GM19372 (cell line): ENCODE measurements at regions not wholly inside any gene's neighbourhood (a gene's known extent, or its start where the extent isn't known, plus 50 kb on each side); places are given as distances from the start of the nearest gene placed in this dataset.

ENCODE experiments used
- ATAC-seq: cut with Tn5 transposase; IDR thresholded peaks from one replicate; pipeline ENCODE4 v1.9.1; 2021; ENCODE audit warnings: mild to moderate bottlenecking, low read depth, moderate library complexity; ENCODE audit not compliant: unreplicated experiment

DNA sequence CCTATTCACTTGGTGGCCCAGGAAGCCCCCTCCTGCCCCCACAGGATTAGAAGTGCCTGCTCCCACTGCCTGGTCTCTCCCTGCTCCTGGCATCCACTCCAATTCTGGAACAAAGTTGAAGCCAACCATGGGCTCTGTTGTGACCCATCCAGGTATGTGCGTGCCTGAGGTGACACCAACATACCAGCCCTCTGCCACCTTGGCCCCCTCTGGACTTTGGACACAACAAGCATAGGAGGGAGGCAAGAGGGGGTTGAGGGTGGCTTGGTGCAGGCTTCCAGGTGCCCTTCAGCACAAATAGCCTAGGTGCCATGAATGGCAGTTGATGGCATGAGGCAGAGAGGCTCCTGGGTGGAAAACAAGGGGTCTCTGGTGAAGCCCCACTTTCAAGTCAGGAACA is 600.9 kb downstream of the SI start:
- ATAC-seq: no peak

DNA sequence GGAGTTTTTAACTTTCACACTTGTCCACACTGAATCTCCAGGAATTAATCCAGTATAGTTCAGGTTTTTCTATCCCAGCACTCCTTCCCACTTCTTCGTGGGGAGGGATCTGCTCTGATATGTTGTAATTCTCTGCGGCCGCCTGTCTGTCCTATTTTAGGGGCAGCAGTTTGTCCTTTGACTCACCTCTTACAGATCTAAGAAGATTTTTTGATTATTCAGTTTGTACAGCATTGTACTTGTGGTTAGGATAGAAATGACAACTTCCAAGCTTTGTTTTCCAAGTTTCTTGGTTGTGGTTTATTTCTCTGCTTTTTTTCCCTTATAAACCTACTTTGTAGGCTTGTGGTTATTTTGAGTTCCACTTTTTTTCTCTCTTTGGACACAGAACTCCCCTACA is 601.7 kb downstream of the SI start:
- ATAC-seq: no peak

DNA sequence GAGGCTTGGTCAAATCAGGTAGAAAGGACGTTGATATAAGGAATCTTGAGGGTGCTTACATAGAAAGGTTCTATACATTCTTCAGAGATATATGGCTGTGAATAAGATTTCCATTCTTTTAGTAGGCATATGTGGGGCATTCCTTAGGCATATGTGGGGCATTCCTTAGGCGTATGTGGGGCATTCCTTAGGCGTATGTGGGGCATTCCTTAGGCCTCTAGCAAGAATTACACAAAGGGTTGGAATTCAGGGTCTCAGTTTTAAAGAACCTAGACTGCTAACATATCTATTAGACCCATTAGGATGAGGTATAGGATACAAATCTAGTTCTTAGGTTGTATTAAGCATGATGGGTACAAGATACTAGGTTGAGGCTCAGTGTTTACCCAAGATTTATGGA is 607.8 kb downstream of the SI start:
- no peak for ATAC-seq

DNA sequence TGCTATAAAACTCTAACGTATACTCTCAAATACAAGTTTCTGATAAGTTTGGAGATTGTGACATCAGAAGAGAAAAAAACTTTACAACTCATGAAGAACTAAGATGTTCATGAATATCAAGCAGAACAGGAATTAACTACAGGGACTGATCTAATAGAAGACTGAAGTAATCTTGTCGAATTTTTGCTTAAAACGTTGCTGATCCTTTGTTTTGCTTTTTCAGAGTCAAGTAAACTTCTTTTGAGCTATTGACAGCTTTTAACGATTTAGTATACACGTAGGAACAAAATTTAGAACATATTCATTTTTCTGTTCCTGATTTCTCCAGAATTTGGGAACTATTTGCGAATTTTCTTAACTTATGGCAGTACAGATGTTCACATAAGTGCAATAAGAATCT is 610.2 kb downstream of the SI start:
- no peak for ATAC-seq

DNA sequence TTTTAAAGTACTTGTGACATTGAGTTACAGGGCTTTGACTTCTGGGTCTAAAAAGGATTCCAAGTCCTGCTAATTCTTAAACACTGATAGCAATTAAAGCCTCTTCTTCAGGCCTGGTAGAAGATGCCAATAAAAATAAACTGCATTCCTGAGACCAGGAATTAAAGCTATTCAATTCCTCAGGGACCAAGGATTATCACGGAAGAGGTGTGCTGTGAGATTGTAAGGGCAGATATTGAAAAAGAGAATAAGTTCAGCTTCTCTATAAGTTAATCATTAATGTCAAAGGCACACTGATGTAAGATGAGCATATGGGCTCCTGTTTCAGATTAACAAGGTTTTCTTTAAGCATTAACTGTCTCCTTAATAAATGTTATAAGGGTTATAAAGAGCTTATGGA is 611.3 kb downstream of the SI start:
- ATAC-seq: no peak

DNA sequence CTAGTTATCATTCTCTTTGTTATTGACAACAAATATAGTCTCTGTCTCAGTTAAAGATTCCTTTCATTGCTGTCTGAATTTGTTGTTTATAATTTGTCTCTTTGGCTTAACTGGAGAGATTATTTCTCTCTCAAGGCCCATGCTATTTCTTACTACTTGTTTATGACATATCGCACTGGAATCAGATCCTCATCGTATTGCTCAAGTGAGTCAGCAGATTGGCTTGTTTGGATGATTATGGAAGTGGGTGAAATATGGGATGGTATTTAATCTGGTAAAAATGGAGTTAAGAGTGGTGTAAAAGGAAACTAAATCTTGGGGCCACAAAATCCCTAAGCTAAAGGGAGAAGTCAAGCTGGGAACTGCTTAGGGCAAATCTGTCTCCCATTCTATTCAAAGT is 613.1 kb downstream of the SI start:
- ATAC-seq: no peak

DNA sequence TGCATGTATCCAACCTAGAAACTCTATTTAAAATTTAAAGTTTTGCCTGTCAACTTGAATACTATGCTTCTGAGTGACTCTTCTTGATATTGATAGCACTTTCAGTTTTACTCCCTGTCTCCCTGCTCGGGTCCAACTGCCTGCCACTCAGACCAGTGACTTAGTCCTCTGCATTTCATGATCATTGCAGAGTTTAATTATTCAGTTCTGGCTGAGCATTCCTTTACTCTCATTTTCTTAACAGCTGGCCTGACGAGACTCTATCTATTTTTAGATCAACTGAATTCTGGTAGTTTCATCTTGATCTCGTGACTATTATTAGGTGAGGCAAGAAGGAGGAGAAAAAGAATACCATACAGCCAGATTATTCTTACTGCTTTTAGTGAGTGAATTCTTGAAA is 617.4 kb downstream of the SI start:
- no peak for ATAC-seq

DNA sequence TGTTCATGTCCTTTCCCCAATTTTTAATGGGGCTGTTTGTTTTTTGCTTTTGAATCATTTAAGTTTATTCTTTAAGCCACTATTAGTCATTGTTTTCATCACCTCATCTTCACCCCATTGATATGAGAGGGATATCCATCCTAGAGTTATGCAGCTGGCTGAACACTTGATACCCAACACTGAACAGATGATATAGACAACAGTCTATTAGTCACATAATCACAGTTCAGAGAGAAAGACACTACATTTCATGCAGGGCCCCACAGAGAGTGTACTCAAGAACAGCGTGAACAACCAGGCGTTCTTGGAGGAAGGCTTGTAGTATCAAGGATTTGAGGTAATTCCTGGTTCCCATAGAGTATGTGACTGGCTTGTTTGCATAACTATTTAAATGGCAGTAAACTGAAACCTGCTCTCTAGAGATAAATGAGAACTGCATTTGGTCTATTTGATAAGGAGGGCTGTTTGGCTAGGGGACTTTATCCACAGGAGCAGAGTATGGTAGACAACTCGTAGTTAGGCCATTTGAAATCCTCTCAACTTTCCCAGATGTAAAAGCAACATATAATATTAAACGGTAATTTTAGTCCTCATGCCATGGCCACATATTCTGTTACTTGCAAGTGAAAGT is 618.7 kb downstream of the SI start:
- ATAC-seq: no peak

DNA sequence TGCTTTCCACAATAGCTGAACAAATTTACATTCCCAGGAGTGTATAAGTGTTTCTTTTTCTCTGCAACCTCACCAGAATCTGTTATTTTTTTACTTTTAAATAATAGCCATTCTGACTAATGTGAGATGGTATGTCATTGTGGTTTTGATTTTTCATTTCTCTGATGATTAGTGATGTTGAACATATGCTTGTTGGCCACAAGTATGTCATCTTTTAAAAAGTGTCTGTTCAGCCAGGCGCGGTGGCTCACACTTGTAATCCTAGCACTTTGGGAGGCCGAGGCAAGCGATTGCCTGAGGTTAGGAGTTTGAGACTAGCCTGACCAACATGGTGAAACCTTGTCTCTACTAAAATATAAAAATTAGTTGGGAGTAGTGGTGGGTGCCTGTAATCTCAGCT is 619.3 kb downstream of the SI start:
- ATAC-seq: no peak

DNA sequence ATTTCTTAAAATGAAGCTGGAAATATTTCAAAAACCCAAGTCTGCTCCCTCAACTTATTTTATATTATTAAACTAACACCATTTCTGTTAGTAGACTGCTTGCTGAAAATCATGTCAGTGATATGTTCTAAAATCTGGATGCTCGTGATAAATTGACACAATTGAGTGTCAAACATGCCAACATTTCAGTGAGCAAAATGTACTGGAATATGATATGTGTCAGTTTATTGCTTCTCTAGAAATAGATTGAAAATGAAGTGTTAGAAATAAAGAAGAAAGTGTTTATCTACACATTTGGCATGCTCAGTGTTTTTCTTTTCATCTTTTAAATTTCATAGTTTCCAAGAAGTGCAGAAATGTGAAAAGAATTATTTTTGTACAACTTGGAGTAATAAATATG is 624.6 kb downstream of the SI start:
- no peak for ATAC-seq

DNA sequence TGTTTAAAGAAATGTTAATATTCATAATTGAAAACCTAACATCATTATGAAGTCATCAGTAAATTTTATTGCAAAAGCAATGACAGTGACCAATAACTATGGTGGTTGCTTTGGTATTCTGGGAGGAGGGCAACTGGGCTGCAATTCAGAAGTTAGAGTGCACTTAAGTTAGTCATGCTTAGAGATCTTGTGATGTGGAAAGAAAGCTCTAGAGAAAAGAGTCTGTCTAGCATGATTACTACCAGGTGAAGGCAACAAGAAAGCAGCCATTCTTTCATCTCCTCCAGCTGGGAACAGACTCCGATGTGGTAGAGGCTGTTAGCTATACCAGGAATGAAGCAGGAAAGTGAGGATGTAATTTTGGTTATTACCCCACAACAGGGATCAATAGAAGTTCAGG is 625.6 kb downstream of the SI start:
- ATAC-seq: no peak

DNA sequence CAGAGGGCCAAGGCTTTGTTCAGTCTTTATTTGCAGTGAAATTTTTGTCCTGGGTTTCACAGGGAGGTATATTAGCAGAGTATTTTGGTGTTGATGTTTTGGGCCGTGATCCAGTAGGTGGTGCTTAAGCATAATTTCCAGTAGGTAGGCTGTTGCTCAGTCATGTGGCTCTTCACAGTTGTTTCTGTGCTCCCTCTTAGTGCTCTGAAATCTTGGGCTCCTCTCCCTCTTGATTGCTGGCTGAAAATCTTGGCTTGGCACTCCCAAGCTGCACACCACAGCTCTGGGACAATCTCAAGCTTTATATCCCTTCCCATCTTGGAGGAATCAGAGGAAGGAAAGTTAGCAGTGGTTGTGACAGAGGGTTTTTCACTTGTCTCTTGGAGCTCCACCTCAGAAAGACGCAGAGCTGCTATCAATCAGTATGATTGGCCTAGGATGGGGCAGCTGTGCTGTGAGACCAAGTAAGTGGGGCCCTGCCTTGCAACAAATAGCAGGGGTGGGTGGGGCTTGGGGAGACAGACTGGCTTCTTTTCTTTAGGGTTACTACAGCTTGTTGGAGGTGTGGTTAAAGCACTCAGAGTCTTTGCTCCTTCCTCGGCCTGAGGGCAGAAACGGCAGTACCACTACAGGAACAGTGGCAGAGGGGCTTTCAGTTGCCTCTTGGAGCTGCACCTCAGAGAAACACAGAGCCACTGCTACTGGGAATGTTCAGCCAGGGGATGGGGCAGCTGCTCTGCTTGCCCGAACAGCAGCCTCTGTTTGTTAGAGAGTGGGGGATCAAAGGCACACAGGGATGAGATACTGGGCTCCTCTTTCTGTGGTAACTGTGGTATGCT is 627.0 kb downstream of the SI start:
- no peak for ATAC-seq

DNA sequence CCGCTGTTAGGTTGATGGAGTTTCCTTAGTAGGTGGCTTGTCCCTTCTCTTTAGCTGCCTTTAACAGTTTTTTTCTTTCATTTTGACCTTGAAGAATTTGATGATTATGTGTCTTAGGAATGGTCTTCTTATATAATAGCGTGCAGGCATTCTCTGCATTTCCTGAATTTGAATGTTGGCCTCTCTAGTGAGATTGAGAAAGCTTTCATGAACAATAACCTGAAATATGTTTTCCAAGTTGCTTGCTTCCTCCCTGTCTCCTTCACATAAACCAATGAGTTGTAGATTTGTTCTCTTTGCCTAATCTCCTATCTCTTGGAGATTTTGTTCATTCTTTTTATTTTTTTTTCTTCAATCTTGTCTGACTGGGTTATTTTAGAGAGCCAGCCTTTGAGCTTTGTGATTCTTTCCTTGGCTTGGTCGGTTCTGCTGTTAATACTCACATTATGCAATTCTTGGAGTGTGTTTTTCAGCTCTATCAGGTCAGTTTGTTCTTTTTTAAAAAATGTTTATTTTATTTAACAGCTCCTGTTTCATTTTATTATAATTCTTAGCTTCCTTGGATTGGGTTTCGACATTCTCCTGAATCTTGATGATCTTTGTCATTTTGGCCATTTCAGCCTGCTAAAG is 627.9 kb downstream of the SI start:
- no peak for ATAC-seq

DNA sequence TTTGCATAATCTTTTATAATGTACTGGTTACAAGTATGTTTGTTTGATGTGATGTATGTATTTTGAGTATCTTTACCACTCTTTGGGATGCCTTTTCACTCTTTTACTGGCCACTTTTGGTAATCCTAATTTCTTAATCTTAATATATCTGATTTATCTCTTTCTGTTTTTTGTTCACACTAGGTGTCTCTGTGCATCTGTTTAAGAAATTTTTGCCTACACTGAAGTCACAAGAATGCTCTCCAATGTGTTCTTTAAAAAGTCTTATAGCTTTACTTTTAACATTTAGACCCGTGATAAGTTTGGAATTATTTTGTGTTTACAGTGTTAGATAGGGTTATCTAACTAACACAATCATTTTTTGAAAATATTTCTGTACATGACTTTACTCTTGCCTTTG is 659.1 kb downstream of the SI start:
- ATAC-seq: no peak

DNA sequence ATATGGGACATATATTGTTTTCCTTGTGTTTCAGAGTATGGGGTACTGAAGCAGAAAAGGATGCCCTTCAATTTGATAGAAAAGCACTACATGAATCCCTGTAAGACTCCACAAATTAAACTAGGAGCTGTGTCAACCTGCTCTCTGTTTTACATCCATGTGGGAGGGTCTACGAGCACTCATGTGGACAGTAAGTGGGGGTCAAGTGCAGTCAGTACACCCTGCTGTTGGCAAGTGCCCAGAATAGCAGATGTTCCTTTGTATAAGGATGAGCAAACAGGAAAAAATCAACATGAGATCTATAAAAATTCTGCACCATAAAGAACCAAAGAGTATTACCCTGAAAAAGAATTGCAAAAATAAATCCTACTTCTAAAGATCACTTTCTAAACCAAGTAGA is 659.9 kb downstream of the SI start:
- no peak for ATAC-seq

DNA sequence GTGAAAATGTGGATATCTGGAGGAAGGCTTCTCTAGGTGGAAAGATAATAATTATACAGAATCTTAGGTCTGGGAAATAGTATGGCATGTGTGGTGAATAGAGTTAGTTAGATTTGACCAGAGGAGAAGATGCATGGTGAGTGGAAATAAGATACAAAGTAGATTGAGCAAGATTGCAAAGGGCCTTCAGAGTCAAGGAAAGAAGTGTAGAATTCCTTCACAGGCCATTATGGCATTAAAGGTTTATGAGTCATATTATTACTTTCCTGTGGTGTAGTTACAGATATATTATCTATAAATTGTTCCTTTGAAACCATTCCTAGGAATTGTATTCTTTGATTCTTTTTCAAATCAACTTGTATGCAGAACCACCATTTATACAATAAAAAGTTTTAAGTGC is 660.3 kb downstream of the SI start:
- no peak for ATAC-seq

DNA sequence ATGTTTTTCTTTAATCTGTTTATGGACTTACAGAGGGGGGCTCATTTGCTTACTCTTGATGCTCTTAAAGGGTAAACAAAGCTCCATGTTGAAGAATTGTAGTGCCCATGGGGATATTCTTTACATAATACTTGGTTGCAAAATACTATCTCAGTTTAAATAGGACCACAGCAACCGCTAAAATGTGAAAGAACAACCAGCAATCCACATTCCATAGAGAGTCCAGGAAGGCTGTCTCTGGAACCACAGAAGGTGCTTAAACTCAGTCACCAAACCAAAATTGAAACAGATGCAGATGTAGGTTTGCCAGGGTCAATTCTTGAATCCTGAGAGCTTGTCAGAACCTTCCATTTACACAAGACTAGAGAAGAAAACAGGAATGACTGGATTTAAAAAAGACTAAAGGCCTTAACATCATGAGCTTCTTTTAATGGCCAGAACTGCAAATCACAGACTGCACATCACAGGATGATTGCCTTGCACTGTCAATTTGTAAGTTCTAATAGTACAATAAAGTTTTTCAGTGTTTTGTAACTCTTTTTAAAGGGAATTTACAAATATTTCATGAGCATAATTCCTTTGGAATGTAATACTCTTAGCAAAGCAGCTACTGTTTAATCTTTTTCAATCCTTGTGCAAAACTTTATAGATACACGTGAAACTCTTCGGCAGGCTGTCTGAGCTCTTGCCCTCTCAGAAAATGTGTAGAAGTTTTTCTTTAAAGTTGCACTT is 661.6 kb downstream of the SI start:
- no peak for ATAC-seq

DNA sequence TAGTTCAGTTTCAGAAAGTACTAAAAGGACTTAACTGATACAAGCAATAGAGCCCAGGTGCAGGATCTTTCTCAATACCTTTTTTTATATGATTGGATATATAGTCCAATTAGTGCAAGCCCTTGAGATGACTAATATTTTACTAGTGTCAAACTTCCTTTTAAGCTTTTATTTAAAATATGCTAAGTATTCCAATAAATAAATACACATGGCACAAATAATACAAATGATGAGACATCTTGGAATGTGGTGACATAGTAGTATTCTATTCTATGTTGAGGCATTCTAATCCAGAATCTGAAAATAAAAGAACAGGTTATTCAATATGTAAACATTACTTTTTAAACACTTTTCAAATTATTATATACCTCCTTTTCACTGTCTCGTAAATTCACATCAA is 670.0 kb downstream of the SI start:
- no peak for ATAC-seq

DNA sequence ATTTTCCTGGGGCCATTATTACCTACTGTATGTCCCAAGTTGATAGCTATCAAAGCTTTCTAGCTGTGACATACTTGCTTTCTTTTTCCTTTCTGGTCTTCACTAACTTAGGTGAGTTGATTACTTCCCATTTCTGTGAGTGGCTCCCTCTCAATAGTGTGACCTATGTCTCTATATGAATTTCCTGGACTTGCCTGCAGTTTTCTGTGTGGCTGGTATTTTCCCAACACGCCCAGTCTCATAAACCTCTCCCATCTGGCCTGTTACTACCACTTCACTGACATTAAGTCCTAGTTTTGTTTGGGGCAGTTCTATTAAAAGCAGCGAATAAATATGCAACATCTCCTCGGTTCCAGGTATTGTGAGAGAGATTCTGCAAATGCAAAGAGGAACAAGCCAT is 671.2 kb downstream of the SI start:
- ATAC-seq: no peak

DNA sequence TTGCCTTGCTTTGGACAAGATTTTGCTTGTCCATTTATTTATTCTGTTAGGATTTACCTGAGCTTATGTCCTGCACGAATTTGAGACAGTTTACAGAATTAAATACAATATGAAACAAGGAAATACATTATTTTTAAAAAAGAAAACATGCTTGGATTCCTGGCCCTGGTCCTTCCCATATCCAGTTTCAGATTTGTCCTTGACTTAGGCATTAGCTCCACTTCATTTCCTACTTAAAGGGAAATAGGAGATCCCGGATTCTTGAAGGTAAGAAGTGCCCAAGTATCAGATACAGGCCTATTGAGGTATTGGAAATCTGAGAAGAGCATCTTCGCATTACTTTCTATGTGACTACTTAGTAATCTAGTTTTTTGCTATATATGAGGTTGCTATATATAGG is 672.0 kb downstream of the SI start:
- ATAC-seq: no peak

DNA sequence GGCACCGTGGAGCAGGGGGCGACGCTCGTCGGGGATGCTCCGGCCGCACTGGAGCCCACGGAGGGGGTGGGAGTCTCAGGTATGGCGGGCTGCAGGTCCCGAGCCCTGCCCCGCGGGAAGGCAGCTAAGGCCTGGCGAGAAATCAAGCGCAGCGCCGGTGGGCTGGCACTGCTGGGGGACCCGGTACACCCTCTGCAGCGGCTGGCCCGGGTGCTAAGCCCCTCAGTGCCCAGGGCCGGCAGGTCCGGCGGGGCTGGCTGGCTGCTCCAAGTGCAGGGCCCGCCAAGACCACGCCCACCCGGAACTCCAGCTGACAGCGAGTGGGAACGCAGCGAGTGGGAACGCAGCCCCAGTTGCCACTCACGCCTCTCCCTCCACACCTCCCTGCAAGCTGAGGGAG is 676.4 kb downstream of the SI start:
- no peak for ATAC-seq
